D721Med (cell line): ENCODE measurements at regions not wholly inside any gene's neighbourhood (a gene's known extent, or its start where the extent isn't known, plus 50 kb on each side); places are given as distances from the start of the nearest gene placed in this dataset.

Source experiments
- DNase-seq: peaks from one replicate; pipeline ENCODE4 v3.0.0; 2011; ENCODE audit warnings: low spot score; ENCODE audit not compliant: insufficient read length
- FAIRE-seq: peaks from 2 replicates; lab custom pipeline; 2011; peaks lifted over from hg19 to GRCh38; lab: Jason Lieb, UNC
- TF ChIP-seq, protein P1 (sequence below): IDR thresholded peaks from 2 replicates; pipeline ENCODE4 v1.5.1; 2012; ENCODE audit warnings: mild to moderate bottlenecking, control low read depth; ENCODE audit not compliant: insufficient read depth; ENCODE audit errors: missing control alignments

GRCh38 chr2:146024212-146024743 lies 1504.4 kb upstream of the ZEB2 start:
- DNase-seq (no peak), FAIRE-seq (no peak)
- TF ChIP-seq, protein P1, sequence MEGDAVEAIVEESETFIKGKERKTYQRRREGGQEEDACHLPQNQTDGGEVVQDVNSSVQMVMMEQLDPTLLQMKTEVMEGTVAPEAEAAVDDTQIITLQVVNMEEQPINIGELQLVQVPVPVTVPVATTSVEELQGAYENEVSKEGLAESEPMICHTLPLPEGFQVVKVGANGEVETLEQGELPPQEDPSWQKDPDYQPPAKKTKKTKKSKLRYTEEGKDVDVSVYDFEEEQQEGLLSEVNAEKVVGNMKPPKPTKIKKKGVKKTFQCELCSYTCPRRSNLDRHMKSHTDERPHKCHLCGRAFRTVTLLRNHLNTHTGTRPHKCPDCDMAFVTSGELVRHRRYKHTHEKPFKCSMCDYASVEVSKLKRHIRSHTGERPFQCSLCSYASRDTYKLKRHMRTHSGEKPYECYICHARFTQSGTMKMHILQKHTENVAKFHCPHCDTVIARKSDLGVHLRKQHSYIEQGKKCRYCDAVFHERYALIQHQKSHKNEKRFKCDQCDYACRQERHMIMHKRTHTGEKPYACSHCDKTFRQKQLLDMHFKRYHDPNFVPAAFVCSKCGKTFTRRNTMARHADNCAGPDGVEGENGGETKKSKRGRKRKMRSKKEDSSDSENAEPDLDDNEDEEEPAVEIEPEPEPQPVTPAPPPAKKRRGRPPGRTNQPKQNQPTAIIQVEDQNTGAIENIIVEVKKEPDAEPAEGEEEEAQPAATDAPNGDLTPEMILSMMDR = no peak

- FAIRE-seq (no peak), DNase-seq (no peak)
- TF ChIP-seq, protein P1 = no peak
Observed at GRCh38 chr2:146004462-146004861, 1484.5 kb upstream of the ZEB2 start.

- DNase-seq (no peak), FAIRE-seq (no peak)
Observed at GRCh38 chr2:146003337-146003736, 1483.4 kb upstream of the ZEB2 start.

DNA sequence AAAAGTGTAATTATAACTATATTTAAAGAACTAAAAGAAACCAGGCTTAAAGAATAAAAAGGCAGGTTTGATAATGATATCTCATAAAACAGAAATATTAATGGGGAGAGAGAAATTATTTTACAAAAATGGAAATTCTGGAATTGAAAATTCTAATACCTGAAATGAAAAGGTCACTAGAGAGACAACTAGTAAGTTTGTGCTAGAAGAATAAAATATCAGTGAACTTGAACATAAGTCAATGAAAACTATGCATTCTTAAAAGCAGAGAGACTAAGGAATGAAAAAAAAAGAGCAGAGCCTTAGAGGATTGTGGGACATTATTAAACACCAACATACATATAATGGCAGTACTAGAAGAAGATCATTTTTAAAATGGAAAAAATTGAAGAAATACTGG lies 1475.0 kb upstream of the ZEB2 start:
- FAIRE-seq (no peak), DNase-seq (no peak)
- TF ChIP-seq, protein P1 = no peak

More at GRCh38 chr2:146003337-146003736, 1483.4 kb upstream of the ZEB2 start:
- TF ChIP-seq, protein P1 = no peak

GRCh38 chr2:145992572-145992971 lies 1472.7 kb upstream of the ZEB2 start:
- no peak for FAIRE-seq
- no peak for DNase-seq
- TF ChIP-seq, protein P1 = no peak

DNA sequence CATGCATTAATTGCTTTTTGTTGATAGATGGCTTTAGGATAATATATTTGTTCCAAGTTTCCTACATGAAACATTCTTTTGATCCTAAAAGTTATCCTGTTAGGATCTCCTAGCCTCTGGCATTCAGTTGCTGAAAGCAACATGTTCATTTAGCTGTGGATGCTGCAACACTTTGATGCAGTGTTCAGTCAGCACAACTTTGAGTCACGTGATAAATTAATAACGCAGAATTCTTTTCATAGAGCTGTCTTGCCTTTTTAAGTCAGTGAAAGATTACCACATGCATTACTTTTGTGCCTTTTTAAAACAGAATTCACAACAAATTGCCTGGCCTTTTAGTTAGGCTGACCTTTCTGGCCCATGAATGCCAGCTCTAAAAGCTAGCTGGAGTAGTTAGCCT lies 1467.9 kb upstream of the ZEB2 start:
- TF ChIP-seq, protein P1 = no peak
- DNase-seq (no peak), FAIRE-seq (no peak)

DNA sequence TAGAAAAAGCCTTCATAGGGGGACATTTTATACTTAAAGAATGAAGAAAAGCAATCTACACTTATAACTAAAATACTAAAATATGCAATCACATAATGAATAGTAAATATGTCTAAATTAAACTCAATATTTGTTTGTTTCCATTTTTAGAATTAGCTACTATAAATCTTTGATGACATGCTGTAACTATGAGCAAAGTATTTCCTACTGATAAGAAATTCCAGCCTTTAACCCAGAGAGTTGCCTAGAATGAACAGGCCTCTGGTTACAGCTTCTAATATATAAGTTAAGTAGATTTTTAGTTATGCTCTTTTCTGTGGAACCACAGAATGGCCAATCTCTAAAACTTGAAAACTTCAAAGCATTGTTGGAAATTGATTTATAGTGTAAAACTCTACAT lies 1465.6 kb upstream of the ZEB2 start:
- TF ChIP-seq, protein P1 = no peak
- DNase-seq (no peak), FAIRE-seq (no peak)
